A673 (cell line): ENCODE measurements at regions not wholly inside any gene's neighbourhood (a gene's known extent, or its start where the extent isn't known, plus 50 kb on each side); places are given as distances from the start of the nearest gene placed in this dataset.

Source experiments
- CTCF ChIP-seq: fragments of 300-800, 200-600 bp; sonication (generic); conservative IDR thresholded peaks from 2 replicates; pipeline ENCODE4 v1.5.1; 2017; ENCODE audit warnings: low read depth, mild to moderate bottlenecking, antibody characterized with exemption, low read length, moderate library complexity, mixed read lengths
- EZH2 ChIP-seq: fragments of 200-600 bp; sonication (generic); IDR thresholded peaks from 2 replicates; pipeline ENCODE4 v1.6.1; 2017; ENCODE audit warnings: borderline replicate concordance, low read depth, mild to moderate bottlenecking, mixed read lengths, antibody characterized with exemption, low read length; ENCODE audit not compliant: poor library complexity, severe bottlenecking

- no peak for TF ChIP-seq CTCF
- TF ChIP-seq EZH2, result no peak
These were observed 691.7 kb upstream of the FANCL start for GRCh38 chr2:58932801-58933200.
